ENCODE measurements at regions not wholly inside any gene's neighbourhood (a gene's known extent, or its start where the extent isn't known, plus 50 kb on each side); places are given as distances from the start of the nearest gene placed in this dataset.
"Not testable (repeated sequence)": the region's sequence is repeated elsewhere in the genome, so short reads cannot be mapped to it uniquely, and the experiment has no call there.

- intact Hi-C loops (cut with micrococcal nuclease), result no loop called here
- no peak for DNase-seq (ENCODE audit: low spot score)
- Mint-ChIP-seq H3K4me3 (no peak overlapping the region), H3K4me1 (ENCODE audit: low read depth) (peaks cover 7% of the 10 kb centered on the region), H3K27me3 (ENCODE audit: insufficient read depth) (no peaks in the 10 kb centered on the region), H3K27ac (no peak overlapping the region), H3K9me3 (peaks cover 16% of the 10 kb centered on the region), H3K36me3 (ENCODE audit: low read depth) (peaks cover 6% of the 10 kb centered on the region)
These were observed 54.1 kb downstream of the SOCS3 start for GRCh38 chr17:78305801-78306200.

GRCh38 chr17:78304549-78305037, 55.3 kb downstream of the SOCS3 start:
- Mint-ChIP-seq H3K4me1 (ENCODE audit: low read depth) (peaks cover 11% of the 10 kb centered on the region), H3K9me3 (peaks cover 16% of the 10 kb centered on the region), H3K36me3 (ENCODE audit: low read depth) (peaks cover 6% of the 10 kb centered on the region), H3K4me3 (no peak overlapping the region), H3K27me3 (ENCODE audit: insufficient read depth) (no peaks in the 10 kb centered on the region), H3K27ac (no peak overlapping the region)
- no peak for DNase-seq (ENCODE audit: low spot score)
- intact Hi-C loops (cut with micrococcal nuclease), result no loop called here

- H3K27me3 Mint-ChIP-seq (ENCODE audit: insufficient read depth), result no peaks in the 10 kb centered on the region
- H3K4me3 Mint-ChIP-seq, result no peak overlapping the region
- intact Hi-C loops (cut with micrococcal nuclease), result no loop called here
- no peak overlapping the region for H3K27ac Mint-ChIP-seq
- H3K36me3 Mint-ChIP-seq (ENCODE audit: low read depth), result peaks cover 6% of the 10 kb centered on the region
- peaks cover 16% of the 10 kb centered on the region for H3K9me3 Mint-ChIP-seq
- DNase-seq (ENCODE audit: low spot score), result no peak
- peaks cover 13% of the 10 kb centered on the region for H3K4me1 Mint-ChIP-seq (ENCODE audit: low read depth)
These were observed 57.4 kb downstream of the SOCS3 start for GRCh38 chr17:78302478-78302877.

GRCh38 chr17:78301821-78302213, 58.1 kb downstream of the SOCS3 start:
- Mint-ChIP-seq H3K9me3 (peaks cover 10% of the 10 kb centered on the region), H3K36me3 (ENCODE audit: low read depth) (peaks cover 2% of the 10 kb centered on the region), H3K4me1 (ENCODE audit: low read depth) (peaks cover 15% of the 10 kb centered on the region), H3K27me3 (ENCODE audit: insufficient read depth) (no peaks in the 10 kb centered on the region), H3K27ac (no peak overlapping the region), H3K4me3 (no peak overlapping the region)
- intact Hi-C loops (cut with micrococcal nuclease), result no loop called here
- no peak for DNase-seq (ENCODE audit: low spot score)

- H3K4me3 Mint-ChIP-seq, result no peak overlapping the region
- peaks cover 15% of the 10 kb centered on the region for H3K4me1 Mint-ChIP-seq (ENCODE audit: low read depth)
- peaks cover 5% of the 10 kb centered on the region for H3K9me3 Mint-ChIP-seq
- peak overlapping the region; percentile 21 for H3K27ac Mint-ChIP-seq
- intact Hi-C loops (cut with micrococcal nuclease), result no loop called here
- H3K36me3 Mint-ChIP-seq (ENCODE audit: low read depth), result no peaks in the 10 kb centered on the region
- H3K27me3 Mint-ChIP-seq (ENCODE audit: insufficient read depth), result no peaks in the 10 kb centered on the region
- no peak for DNase-seq (ENCODE audit: low spot score)
These were observed 58.7 kb downstream of the SOCS3 start for GRCh38 chr17:78300962-78301820.

GRCh38 chr17:78299049-78299448, 60.8 kb downstream of the SOCS3 start:
- Mint-ChIP-seq H3K4me3 (no peak overlapping the region), H3K27me3 (ENCODE audit: insufficient read depth) (no peaks in the 10 kb centered on the region)
- intact Hi-C loops (cut with micrococcal nuclease), result no loop called here

GRCh38 chr17:78294776-78295175, 63.3 kb downstream of the TMEM235 start:
- no peak for DNase-seq (ENCODE audit: low spot score)
- Mint-ChIP-seq H3K4me1 (ENCODE audit: low read depth) (peaks cover 10% of the 10 kb centered on the region), H3K9me3 (no peaks in the 10 kb centered on the region), H3K4me3 (no peak overlapping the region), H3K27ac (no peak overlapping the region), H3K27me3 (ENCODE audit: insufficient read depth) (no peaks in the 10 kb centered on the region), H3K36me3 (ENCODE audit: low read depth) (no peaks in the 10 kb centered on the region)
- intact Hi-C loops (cut with micrococcal nuclease), result no loop called here

More at GRCh38 chr17:78299049-78299448, 60.8 kb downstream of the SOCS3 start:
- no peak overlapping the region for H3K27ac Mint-ChIP-seq
- H3K36me3 Mint-ChIP-seq (ENCODE audit: low read depth), result no peaks in the 10 kb centered on the region
- H3K4me1 Mint-ChIP-seq (ENCODE audit: low read depth), result peaks cover 15% of the 10 kb centered on the region
- H3K9me3 Mint-ChIP-seq, result no peaks in the 10 kb centered on the region
- no peak for DNase-seq (ENCODE audit: low spot score)

- intact Hi-C loops (cut with micrococcal nuclease), result no loop called here
- peaks cover 10% of the 10 kb centered on the region for H3K4me1 Mint-ChIP-seq (ENCODE audit: low read depth)
- DNase-seq (ENCODE audit: low spot score), result no peak
- H3K27me3 Mint-ChIP-seq (ENCODE audit: insufficient read depth), result no peaks in the 10 kb centered on the region
- no peak overlapping the region for H3K4me3 Mint-ChIP-seq
- no peaks in the 10 kb centered on the region for H3K36me3 Mint-ChIP-seq (ENCODE audit: low read depth)
- no peak overlapping the region for H3K27ac Mint-ChIP-seq
- H3K9me3 Mint-ChIP-seq, result no peaks in the 10 kb centered on the region
These were observed 62.9 kb downstream of the TMEM235 start for GRCh38 chr17:78294356-78294755.

- H3K4me1 Mint-ChIP-seq (ENCODE audit: low read depth); H3K36me3 Mint-ChIP-seq (ENCODE audit: low read depth); DNase-seq (ENCODE audit: low spot score); H3K9me3 Mint-ChIP-seq; H3K27me3 Mint-ChIP-seq (ENCODE audit: insufficient read depth); H3K4me3 Mint-ChIP-seq; intact Hi-C loops (cut with micrococcal nuclease); H3K27ac Mint-ChIP-seq: not testable (repeated sequence)
These were observed 61.7 kb downstream of the TMEM235 start for GRCh38 chr17:78293151-78293550.

GRCh38 chr17:78291944-78292910, 60.8 kb downstream of the TMEM235 start:
- no peak for DNase-seq (ENCODE audit: low spot score)
- intact Hi-C loops (cut with micrococcal nuclease), result loop anchor here (2.0 kb wide), 1 partner anchor 23 kb away; no protein-coding TSS in a partner anchor
- no peaks in the 10 kb centered on the region for H3K36me3 Mint-ChIP-seq (ENCODE audit: low read depth)
- no peak overlapping the region for H3K4me3 Mint-ChIP-seq
- H3K4me1 Mint-ChIP-seq (ENCODE audit: low read depth), result peaks cover 6% of the 10 kb centered on the region
- H3K27me3 Mint-ChIP-seq (ENCODE audit: insufficient read depth), result no peaks in the 10 kb centered on the region
- no peaks in the 10 kb centered on the region for H3K9me3 Mint-ChIP-seq
- H3K27ac Mint-ChIP-seq, result no peak overlapping the region

GRCh38 chr17:78290721-78291120, 59.3 kb downstream of the TMEM235 start:
- Mint-ChIP-seq H3K4me1 (ENCODE audit: low read depth) (peaks cover 6% of the 10 kb centered on the region), H3K4me3 (no peak overlapping the region), H3K27ac (no peak overlapping the region), H3K27me3 (ENCODE audit: insufficient read depth) (no peaks in the 10 kb centered on the region), H3K9me3 (no peaks in the 10 kb centered on the region), H3K36me3 (ENCODE audit: low read depth) (no peaks in the 10 kb centered on the region)
- intact Hi-C loops (cut with micrococcal nuclease), result loop anchor here (2.0 kb wide), 1 partner anchor 24 kb away; no protein-coding TSS in a partner anchor
- no peak for DNase-seq (ENCODE audit: low spot score)
